H1 (cell line): ENCODE measurements at regions not wholly inside any gene's neighbourhood (a gene's known extent, or its start where the extent isn't known, plus 50 kb on each side); places are given as distances from the start of the nearest gene placed in this dataset.

Source experiments
- CHD2 ChIP-seq: IDR thresholded peaks from 2 replicates; pipeline ENCODE4 v1.6.1; 2012; ENCODE audit warnings: low read length, improper control_type of control experiment
- CREB1 ChIP-seq: IDR thresholded peaks from 2 replicates; pipeline ENCODE4 v1.6.1; 2012; ENCODE audit warnings: inconsistent platforms
- CTBP2 ChIP-seq: IDR thresholded peaks from 2 replicates; pipeline ENCODE4 v1.7.0; 2011; ENCODE audit warnings: borderline replicate concordance, mild to moderate bottlenecking, moderate library complexity, mixed read lengths, low read length; ENCODE audit not compliant: insufficient read depth, insufficient read length
- GTF2F1 ChIP-seq: IDR thresholded peaks from 2 replicates; pipeline ENCODE4 v1.6.1; 2012; ENCODE audit warnings: low read depth, low read length, improper control_type of control experiment, borderline replicate concordance
- NANOG ChIP-seq: IDR thresholded peaks from 2 replicates; pipeline ENCODE4 v1.6.1; 2011; ENCODE audit warnings: low read length, low read depth, mild to moderate bottlenecking, inconsistent platforms; ENCODE audit not compliant: insufficient read depth, poor library complexity, severe bottlenecking
- SIN3A ChIP-seq, 2 experiments: IDR thresholded peaks in 1 of 2; conservative IDR thresholded peaks in 1 of 2; 2 replicates each; pipeline ENCODE4 v1.6.1; 2011 to 2012; ENCODE audit warnings: low read length in 2 of 2, improper control_type of control experiment in 1 of 2, low read depth in 1 of 2, mild to moderate bottlenecking in 1 of 2
- TF ChIP-seq, protein P1 (sequence below): fragments of 300-600 bp; sonication (generic); IDR thresholded peaks from 2 replicates; pipeline ENCODE4 v1.7.1; 2012; ENCODE audit warnings: low read length, moderate library complexity, mild to moderate bottlenecking, inconsistent platforms; ENCODE audit not compliant: insufficient replicate concordance
- TF ChIP-seq, protein P2 (sequence below): IDR thresholded peaks from 2 replicates; pipeline ENCODE4 v1.6.1; 2012; ENCODE audit warnings: inconsistent platforms

DNA sequence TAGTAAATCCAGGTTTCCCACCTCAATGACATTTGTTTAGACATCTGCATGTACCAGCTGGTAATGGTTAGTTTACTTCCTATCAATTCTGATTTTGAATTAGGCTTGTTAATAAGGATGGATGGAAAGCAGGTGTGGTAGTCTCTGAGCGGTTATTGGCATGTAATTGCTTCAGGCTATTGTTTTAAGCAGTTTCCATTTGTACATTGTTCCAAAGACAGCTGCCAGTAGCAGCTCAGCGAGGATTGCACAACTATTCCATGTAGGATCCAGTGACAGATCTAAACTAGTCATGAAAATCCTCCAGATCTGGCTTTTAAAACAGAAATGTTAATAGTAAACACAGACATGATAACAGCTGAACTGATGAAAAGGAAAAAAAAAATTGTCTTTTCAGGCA is 436.0 kb upstream of the ADARB2 start (continued):
- TF ChIP-seq, protein P1, sequence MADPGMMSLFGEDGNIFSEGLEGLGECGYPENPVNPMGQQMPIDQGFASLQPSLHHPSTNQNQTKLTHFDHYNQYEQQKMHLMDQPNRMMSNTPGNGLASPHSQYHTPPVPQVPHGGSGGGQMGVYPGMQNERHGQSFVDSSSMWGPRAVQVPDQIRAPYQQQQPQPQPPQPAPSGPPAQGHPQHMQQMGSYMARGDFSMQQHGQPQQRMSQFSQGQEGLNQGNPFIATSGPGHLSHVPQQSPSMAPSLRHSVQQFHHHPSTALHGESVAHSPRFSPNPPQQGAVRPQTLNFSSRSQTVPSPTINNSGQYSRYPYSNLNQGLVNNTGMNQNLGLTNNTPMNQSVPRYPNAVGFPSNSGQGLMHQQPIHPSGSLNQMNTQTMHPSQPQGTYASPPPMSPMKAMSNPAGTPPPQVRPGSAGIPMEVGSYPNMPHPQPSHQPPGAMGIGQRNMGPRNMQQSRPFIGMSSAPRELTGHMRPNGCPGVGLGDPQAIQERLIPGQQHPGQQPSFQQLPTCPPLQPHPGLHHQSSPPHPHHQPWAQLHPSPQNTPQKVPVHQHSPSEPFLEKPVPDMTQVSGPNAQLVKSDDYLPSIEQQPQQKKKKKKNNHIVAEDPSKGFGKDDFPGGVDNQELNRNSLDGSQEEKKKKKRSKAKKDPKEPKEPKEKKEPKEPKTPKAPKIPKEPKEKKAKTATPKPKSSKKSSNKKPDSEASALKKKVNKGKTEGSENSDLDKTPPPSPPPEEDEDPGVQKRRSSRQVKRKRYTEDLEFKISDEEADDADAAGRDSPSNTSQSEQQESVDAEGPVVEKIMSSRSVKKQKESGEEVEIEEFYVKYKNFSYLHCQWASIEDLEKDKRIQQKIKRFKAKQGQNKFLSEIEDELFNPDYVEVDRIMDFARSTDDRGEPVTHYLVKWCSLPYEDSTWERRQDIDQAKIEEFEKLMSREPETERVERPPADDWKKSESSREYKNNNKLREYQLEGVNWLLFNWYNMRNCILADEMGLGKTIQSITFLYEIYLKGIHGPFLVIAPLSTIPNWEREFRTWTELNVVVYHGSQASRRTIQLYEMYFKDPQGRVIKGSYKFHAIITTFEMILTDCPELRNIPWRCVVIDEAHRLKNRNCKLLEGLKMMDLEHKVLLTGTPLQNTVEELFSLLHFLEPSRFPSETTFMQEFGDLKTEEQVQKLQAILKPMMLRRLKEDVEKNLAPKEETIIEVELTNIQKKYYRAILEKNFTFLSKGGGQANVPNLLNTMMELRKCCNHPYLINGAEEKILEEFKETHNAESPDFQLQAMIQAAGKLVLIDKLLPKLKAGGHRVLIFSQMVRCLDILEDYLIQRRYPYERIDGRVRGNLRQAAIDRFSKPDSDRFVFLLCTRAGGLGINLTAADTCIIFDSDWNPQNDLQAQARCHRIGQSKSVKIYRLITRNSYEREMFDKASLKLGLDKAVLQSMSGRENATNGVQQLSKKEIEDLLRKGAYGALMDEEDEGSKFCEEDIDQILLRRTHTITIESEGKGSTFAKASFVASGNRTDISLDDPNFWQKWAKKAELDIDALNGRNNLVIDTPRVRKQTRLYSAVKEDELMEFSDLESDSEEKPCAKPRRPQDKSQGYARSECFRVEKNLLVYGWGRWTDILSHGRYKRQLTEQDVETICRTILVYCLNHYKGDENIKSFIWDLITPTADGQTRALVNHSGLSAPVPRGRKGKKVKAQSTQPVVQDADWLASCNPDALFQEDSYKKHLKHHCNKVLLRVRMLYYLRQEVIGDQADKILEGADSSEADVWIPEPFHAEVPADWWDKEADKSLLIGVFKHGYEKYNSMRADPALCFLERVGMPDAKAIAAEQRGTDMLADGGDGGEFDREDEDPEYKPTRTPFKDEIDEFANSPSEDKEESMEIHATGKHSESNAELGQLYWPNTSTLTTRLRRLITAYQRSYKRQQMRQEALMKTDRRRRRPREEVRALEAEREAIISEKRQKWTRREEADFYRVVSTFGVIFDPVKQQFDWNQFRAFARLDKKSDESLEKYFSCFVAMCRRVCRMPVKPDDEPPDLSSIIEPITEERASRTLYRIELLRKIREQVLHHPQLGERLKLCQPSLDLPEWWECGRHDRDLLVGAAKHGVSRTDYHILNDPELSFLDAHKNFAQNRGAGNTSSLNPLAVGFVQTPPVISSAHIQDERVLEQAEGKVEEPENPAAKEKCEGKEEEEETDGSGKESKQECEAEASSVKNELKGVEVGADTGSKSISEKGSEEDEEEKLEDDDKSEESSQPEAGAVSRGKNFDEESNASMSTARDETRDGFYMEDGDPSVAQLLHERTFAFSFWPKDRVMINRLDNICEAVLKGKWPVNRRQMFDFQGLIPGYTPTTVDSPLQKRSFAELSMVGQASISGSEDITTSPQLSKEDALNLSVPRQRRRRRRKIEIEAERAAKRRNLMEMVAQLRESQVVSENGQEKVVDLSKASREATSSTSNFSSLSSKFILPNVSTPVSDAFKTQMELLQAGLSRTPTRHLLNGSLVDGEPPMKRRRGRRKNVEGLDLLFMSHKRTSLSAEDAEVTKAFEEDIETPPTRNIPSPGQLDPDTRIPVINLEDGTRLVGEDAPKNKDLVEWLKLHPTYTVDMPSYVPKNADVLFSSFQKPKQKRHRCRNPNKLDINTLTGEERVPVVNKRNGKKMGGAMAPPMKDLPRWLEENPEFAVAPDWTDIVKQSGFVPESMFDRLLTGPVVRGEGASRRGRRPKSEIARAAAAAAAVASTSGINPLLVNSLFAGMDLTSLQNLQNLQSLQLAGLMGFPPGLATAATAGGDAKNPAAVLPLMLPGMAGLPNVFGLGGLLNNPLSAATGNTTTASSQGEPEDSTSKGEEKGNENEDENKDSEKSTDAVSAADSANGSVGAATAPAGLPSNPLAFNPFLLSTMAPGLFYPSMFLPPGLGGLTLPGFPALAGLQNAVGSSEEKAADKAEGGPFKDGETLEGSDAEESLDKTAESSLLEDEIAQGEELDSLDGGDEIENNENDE: no peak
- TF ChIP-seq CREB1 (no peak), SIN3A (conservative IDR thresholded peaks at IDR 0.05 in 1 of 2, IDR thresholded peaks at IDR 0.05 in 1 of 2; ENCODE audit: low read depth in 1 of 2, low read length in 2 of 2) (no peak), NANOG (no peak), GTF2F1 (no peak), CHD2 (no peak), CTBP2 (no peak)
- TF ChIP-seq, protein P2, sequence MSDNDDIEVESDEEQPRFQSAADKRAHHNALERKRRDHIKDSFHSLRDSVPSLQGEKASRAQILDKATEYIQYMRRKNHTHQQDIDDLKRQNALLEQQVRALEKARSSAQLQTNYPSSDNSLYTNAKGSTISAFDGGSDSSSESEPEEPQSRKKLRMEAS: no peak
